Skeletal muscle tissue (tissue), 3 donors: ENCODE measurements at regions not wholly inside any gene's neighbourhood (a gene's known extent, or its start where the extent isn't known, plus 50 kb on each side); places are given as distances from the start of the nearest gene placed in this dataset.

ENCODE experiments used
- H3K27ac ChIP-seq: one replicate; pipeline ENCODE4 v1.7.0; 2013; ENCODE audit warnings: mild to moderate bottlenecking, low read depth, low read length, inconsistent platforms
- H3K27me3 ChIP-seq, 3 donors: one replicate each; pipeline ENCODE4 v1.7.0; 2013; ENCODE audit warnings: low read length in 3 of 3; ENCODE audit not compliant: control insufficient read depth in 3 of 3, insufficient read depth in 3 of 3
- H3K36me3 ChIP-seq, 3 donors: one replicate each; pipeline ENCODE4 v1.7.0; 2013; ENCODE audit warnings: low read length in 3 of 3; ENCODE audit not compliant: control insufficient read depth in 3 of 3, insufficient read depth in 3 of 3
- H3K4me1 ChIP-seq, 3 donors: one replicate each; pipeline ENCODE4 v1.7.0; 2013; ENCODE audit warnings: low read length in 3 of 3, mild to moderate bottlenecking in 3 of 3; ENCODE audit not compliant: control insufficient read depth in 3 of 3, insufficient read depth in 3 of 3
- H3K4me3 ChIP-seq, 3 donors: one replicate each; pipeline ENCODE4 v1.7.0; 2013; ENCODE audit warnings: low read length in 3 of 3
- H3K9ac ChIP-seq, 3 donors: one replicate each; pipeline ENCODE4 v1.7.0; 2013; ENCODE audit warnings: low read length in 3 of 3, mild to moderate bottlenecking in 3 of 3, moderate library complexity in 2 of 3, low read depth in 1 of 3
- H3K9me3 ChIP-seq, 3 donors: one replicate each; pipeline ENCODE4 v1.7.0; 2013; ENCODE audit warnings: low read length in 3 of 3; ENCODE audit not compliant: control insufficient read depth in 3 of 3
- donor health status: Osteomylitis.

DNA sequence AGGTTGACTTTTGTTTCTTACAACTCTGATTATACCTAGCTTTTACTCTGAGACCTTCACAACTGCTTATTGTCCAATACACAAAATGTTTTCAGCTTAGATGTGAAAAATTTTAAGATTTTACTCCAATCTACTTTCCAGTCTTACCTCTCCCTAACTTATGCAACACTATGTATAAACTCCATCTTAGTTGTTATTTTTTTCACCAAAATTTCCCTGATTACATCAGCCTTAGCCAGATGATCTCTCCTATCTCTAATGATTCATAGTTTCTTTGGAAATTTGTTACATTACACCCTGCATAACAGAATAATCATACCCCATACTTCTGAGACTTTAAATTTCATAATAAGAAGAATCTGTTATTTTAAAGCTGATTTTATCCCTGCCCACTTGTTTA lies 621.0 kb upstream of the ANO3 start:
- Histone ChIP-seq H3K27me3 (no peaks in the 10 kb centered on the region), H3K9me3 (no peaks in the 10 kb centered on the region), H3K4me1 (no peaks in the 10 kb centered on the region), H3K36me3 (no peaks in the 10 kb centered on the region), H3K9ac (no peak overlapping the region), H3K27ac (no peak overlapping the region), H3K4me3 (no peak overlapping the region)

GRCh38 chr11:25727944-25728343 lies 604.0 kb upstream of the ANO3 start:
- H3K27me3 ChIP-seq: no peaks in the 10 kb centered on the region
- no peak overlapping the region for H3K4me3 ChIP-seq
- no peak overlapping the region for H3K27ac ChIP-seq
- no peaks in the 10 kb centered on the region for H3K36me3 ChIP-seq
- no peak overlapping the region for H3K9ac ChIP-seq
- no peaks in the 10 kb centered on the region for H3K9me3 ChIP-seq
- H3K4me1 ChIP-seq: no peaks in the 10 kb centered on the region

- Histone ChIP-seq H3K9ac (no peak overlapping the region), H3K27me3 (no peaks in the 10 kb centered on the region), H3K27ac (no peak overlapping the region), H3K9me3 (no peaks in the 10 kb centered on the region), H3K4me1 (no peaks in the 10 kb centered on the region), H3K36me3 (no peaks in the 10 kb centered on the region), H3K4me3 (no peak overlapping the region)
These were observed 601.7 kb upstream of the ANO3 start for GRCh38 chr11:25730230-25730629.

GRCh38 chr11:25733777-25734176 lies 598.2 kb upstream of the ANO3 start:
- Histone ChIP-seq H3K36me3 (no peaks in the 10 kb centered on the region), H3K4me3 (no peak overlapping the region), H3K9me3 (no peaks in the 10 kb centered on the region), H3K27ac (no peak overlapping the region), H3K9ac (no peak overlapping the region), H3K4me1 (no peaks in the 10 kb centered on the region), H3K27me3 (no peaks in the 10 kb centered on the region)

DNA sequence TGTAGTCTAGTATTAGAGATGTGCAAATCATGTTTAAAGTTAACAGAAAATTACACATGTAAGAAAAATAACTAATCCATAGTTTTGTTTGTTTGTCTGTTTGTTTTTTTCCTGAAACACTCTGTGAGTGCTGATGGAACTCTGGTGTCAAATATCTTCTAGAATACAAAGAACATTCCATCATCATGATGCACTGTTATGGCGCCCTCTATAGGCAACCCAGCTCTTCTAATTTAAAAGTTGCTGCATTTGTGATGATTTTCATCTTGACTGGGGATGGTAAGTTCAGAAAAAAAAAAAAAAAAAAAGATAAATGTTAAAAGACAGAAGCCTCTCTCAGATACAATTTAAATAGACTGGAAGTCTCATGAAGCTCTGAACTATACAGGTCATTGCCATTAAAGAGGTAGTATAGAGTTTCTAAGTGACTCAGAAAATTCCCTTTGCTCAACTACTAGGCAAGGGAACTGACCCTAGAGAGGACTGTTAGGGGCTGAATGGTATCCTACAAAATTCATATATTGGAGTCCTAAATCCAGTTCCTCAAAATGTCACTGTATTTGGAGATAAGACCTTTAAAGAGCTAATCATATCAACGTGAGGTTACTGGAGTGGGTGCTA lies 597.2 kb upstream of the ANO3 start:
- Histone ChIP-seq H3K36me3 (no peaks in the 10 kb centered on the region), H3K27me3 (no peaks in the 10 kb centered on the region), H3K4me1 (no peaks in the 10 kb centered on the region), H3K9me3 (no peaks in the 10 kb centered on the region), H3K4me3 (no peak overlapping the region), H3K9ac (no peak overlapping the region), H3K27ac (no peak overlapping the region)

DNA sequence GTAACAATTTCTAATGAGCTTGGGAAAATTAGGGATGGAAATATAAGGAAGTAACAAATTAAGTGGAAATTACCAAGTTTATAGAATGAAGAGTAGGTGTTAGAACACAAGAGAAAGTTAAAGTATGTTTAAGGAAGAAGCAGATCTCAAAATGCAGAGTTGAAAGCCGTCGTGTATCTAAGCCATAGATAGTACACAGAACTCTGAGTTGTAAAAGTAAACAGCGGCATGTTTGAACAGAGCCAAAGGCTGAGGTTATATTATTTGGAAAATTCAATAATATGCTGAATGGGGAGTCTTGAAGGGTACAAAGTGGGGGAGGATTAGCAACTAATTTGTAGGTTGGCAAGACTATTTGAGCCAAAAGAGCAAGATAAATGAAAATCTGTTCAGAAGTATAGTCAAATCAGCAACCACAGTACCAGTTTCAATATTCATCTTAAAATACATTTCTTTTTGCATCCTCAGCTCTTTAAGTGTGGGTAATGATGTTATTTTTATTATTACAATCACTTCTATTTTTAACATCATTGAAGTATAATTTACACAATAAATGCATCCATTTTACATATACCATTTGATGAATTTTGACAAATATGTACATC lies 594.8 kb upstream of the ANO3 start:
- Histone ChIP-seq H3K27ac (no peak overlapping the region), H3K9ac (no peak overlapping the region), H3K4me1 (no peaks in the 10 kb centered on the region), H3K36me3 (no peaks in the 10 kb centered on the region), H3K9me3 (no peaks in the 10 kb centered on the region), H3K4me3 (no peak overlapping the region), H3K27me3 (no peaks in the 10 kb centered on the region)

DNA sequence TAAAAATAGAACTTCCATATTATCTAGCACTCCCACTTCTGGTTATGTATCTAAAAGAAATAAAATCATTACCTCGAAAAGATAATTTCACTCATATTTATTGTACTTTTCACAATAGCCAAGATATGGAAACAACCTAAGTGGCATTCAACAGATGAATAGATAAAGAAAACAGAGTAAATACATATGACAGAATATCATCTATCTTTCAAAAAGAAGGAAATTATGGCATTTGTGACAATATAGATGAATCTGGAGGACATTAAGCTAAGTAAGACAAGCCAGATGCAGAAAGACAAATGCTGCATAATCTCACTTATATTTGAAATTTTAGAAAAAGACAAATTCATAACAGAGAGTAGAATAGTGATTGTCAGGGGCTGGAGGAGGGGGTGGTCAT lies 590.0 kb upstream of the ANO3 start:
- Histone ChIP-seq H3K4me3 (no peak overlapping the region), H3K27me3 (no peaks in the 10 kb centered on the region), H3K36me3 (no peaks in the 10 kb centered on the region), H3K9me3 (no peaks in the 10 kb centered on the region), H3K9ac (no peak overlapping the region), H3K27ac (no peak overlapping the region), H3K4me1 (no peaks in the 10 kb centered on the region)

GRCh38 chr11:25742800-25743199 lies 589.1 kb upstream of the ANO3 start:
- no peaks in the 10 kb centered on the region for H3K9me3 ChIP-seq
- H3K9ac ChIP-seq: no peak overlapping the region
- no peak overlapping the region for H3K27ac ChIP-seq
- H3K36me3 ChIP-seq: no peaks in the 10 kb centered on the region
- no peaks in the 10 kb centered on the region for H3K4me1 ChIP-seq
- H3K27me3 ChIP-seq: no peaks in the 10 kb centered on the region
- H3K4me3 ChIP-seq: no peak overlapping the region

DNA sequence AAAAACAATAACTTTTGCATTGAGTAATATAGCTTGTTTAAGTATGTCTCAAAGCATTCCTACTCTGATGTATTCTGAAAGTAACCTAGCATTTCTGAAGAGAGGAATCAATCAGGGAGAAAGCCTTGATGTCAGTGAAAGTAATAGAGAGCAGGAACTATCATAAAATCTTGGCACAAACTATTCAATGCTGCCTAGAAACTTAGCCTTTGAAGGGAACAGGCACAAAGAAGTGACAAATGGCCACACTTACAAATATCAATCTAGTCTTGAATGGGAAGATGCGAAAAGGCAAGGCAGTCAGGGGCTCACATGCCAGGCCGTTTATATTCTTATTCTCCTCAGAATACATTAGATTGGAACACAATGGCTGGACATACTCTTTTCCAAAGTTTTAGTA lies 576.5 kb upstream of the ANO3 start:
- Histone ChIP-seq H3K27ac (no peak overlapping the region), H3K27me3 (no peaks in the 10 kb centered on the region), H3K9me3 (peaks cover 0 to 4% (median 0%) of the 10 kb centered on the region in 3 donors), H3K36me3 (no peaks in the 10 kb centered on the region), H3K4me3 (no peak overlapping the region), H3K9ac (no peak overlapping the region), H3K4me1 (no peaks in the 10 kb centered on the region)

GRCh38 chr11:25755918-25756584 lies 575.9 kb upstream of the ANO3 start:
- H3K27me3 ChIP-seq: no peaks in the 10 kb centered on the region
- no peak overlapping the region for H3K27ac ChIP-seq
- no peak overlapping the region for H3K9ac ChIP-seq
- no peaks in the 10 kb centered on the region for H3K4me1 ChIP-seq
- peaks cover 0 to 4% (median 0%) of the 10 kb centered on the region in 3 donors for H3K9me3 ChIP-seq
- no peaks in the 10 kb centered on the region for H3K36me3 ChIP-seq
- H3K4me3 ChIP-seq: no peak overlapping the region
